ENCODE measurements at regions not wholly inside any gene's neighbourhood (a gene's known extent, or its start where the extent isn't known, plus 50 kb on each side); places are given as distances from the start of the nearest gene placed in this dataset.

DNA sequence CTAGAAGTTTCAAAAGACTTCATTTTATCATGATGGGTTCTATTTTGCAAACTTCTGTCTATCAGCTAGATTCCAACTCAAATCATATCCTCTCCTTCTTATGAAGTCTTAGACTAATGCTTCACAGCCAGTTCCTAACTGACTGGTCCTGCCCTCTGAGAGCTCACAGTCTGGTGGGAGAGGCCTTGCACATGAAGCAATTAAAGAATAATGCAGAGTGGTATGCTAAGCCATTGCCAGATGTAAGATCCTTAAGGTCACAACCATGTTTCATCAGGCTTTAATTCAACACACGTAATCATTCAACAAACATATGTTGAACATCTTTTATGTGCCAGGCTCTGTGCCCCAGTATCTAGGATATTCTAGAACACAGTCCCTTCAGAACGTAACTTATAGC is 125.8 kb upstream of the TMPO start:
- DNase-seq (ENCODE audit: low read depth in 2 of 2), result no peak

DNA sequence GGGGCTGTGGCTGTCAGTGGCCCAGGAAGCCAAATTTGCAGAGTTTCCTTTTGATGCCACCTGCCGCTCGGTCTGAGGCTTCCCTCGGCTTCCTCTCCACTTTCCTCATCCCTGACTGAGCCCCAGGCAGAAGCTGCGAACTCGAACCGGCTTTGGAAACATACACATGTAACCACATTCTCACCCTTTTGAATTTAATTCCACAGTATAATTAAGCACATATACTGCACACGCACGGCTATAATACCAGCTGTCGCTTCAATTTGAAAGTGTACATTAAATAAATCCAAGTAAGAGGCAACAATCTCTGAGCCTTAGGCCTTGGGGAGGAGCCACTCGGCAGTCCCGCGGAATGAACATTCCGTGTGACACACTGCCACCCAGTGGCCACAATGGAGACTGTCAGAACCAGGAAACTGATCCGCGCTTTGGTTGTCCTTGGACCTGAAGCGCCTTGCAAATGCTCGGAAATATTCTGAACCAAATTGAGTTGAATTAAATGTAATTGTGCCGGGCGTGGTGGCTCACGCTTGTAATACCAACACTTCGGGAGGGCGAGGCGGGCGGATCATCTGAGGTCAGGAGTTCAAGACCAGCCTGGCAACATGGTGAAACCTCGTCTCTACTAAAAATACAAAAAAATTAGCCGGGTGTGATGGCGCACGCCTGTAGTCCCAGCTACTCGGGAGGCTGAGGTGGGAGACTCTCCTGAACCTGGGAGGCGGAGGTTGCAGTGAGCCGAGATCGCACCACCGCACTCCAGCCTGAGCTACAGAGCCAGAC is 117.9 kb upstream of the TMPO start:
- peak; percentile 61 to 64 for DNase-seq (ENCODE audit: low read depth in 2 of 2)

DNA sequence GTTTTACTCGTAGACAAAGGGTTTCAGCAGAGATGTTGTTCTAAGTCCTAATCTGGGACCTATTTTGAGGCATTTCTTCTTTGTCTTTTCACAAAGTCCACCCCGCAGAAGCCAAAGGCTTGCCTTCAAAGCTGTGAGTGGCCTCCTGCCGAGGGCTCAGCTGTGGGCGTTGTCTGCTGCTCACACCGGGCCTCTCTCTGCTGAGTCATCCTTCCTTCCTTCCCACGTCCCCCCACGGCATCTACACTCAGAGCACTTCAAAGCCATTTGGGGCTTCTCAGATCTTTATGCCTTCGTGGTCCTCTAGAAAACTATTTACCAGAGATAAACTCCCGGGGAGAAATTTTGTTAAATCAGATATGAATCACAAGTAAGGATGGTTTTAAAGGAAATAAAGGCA is 115.9 kb upstream of the TMPO start:
- DNase-seq (ENCODE audit: low read depth in 2 of 2), result peak; percentile 60 to 61

DNA sequence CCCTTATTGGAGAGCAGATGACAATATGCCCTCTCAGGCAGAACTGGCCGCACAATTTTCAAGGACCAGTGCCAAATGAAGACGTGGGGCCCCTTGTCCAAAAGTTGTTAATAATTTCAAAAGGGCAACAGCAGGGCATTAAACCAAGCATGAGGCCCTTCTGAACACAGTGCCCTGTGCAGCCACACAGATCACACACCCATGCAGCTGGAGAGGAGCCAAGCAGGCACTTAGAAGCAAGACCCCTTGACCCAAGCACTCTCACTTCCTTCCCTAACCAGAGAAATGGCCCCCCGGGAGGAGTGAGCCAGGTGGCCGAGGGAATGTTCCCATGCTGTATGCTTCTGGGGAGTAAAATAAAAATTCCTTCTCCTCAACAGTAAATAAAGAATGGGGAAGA is 114.0 kb upstream of the TMPO start:
- DNase-seq (ENCODE audit: low read depth in 2 of 2), result no peak

DNA sequence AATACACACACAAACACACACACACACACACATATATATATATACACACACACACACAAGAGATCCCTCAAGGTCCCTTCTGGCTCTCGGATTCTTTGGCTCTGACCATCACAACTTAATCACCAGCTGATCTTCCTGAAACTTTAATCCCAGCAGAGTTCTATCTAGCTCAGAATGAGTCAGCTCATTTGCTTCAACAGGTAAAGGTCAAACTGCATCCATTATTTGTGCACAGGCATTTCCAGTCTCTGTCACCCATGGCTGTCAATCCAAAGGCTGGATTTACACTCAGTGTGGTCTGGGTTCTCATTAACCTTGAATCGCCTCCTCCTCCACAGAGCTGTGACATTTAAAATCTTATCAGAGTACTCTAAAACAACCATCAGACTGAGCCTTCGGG is 113.3 kb upstream of the TMPO start:
- DNase-seq (ENCODE audit: low read depth in 2 of 2), result no peak

DNA sequence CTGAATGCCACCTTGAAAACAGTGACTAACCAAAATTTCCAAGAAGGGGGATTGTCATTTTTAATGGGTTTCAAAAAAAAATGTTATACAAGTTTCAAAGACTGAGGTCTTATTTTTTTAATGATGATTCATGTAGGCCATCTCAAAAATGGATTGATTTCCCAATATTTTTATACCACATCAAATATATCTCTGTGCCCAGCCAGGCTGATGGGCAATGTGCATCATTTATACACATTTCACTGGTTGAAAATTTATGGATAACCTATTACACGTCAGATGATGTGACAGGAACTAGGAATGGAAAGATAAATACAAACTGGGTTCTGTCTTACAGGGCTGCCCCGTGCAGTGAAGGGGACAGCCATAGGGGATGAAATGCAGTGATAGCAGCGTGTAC is 112.7 kb upstream of the TMPO start:
- DNase-seq (ENCODE audit: low read depth in 2 of 2), result no peak

DNA sequence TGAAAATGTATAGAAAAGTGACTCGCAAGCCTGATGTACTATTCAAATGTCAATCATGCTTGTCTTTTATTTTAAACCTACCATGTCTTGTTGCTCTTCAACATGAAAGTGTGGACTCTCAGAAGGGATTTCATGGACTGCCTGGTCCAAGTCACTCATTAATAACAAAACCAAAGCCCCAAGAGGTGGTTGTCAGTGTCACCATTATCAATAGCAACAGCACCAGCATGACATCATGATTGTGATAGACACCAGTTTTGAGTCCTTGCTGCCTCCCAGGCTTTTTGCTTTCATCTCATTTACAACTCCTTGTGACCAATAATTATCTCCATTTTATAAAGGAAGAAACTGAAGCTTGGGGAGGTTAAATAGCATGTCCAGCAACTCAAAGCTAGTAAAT is 112.0 kb upstream of the TMPO start:
- no peak for DNase-seq (ENCODE audit: low read depth in 2 of 2)

DNA sequence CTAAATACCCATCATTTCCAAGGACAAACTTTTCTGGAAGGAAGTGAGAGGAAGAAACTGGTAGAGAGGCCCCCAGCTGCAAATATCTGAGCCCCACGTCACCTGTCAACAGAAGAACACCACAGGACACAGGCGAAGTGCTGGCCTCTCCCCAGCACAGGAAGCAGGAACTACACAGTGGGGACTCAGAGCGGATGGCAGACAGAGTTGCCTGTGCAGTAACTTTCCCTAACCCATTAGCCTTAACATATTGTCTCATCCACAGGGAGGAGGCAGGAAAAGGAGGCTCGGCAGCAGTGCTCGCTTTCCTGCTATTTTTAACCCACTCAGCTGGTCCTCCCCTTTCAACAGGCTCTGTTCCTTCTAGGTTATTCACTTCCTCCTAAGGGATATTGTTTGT is 111.5 kb upstream of the TMPO start:
- DNase-seq (ENCODE audit: low read depth in 2 of 2), result no peak

DNA sequence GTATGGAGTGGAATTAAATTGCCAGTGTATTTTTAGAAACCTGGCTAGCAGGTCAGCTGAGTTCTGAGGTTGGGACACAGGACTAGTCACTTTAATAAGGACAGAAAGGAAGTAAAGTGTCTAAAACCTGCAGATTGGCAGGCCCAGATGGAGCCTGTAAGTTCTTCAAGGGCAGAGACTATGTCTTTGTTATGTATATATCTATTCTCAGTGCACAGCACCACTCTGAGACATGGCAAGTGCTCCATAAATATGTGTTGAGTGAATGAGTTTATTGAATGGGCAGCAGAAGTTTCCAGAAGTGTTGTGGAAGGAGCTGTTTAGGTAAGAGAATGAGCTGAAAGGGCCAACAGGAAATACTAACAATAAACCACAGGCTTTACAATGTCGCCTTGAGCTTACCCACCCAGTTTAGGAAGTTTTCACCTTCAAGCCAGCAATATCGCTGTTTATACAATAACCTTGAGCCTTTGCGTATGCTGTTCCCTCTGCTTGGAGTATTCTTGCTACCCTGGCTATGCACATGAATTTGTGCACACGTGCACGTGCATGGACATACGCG is 109.5 kb upstream of the TMPO start:
- DNase-seq (ENCODE audit: low read depth in 2 of 2), result no peak

DNA sequence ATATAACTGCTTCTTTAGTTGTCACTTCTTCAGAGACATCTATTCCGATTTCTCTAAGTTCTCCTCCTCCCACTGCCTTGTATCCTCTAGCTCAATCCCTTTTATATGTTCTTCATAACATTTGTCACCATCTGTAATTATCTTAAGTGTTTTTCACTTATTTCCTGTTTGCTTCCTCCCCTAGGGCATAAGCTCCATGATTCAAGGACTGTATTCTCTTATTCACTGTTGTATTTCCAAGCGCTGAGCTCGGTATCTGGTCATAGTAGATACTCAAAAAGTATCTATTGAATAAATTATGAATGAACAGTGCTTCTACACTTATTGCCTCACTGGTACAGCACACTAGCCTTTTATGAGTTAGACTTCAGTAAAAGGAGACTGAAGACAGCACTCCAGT is 109.0 kb upstream of the TMPO start:
- no peak for DNase-seq (ENCODE audit: low read depth in 2 of 2)

DNA sequence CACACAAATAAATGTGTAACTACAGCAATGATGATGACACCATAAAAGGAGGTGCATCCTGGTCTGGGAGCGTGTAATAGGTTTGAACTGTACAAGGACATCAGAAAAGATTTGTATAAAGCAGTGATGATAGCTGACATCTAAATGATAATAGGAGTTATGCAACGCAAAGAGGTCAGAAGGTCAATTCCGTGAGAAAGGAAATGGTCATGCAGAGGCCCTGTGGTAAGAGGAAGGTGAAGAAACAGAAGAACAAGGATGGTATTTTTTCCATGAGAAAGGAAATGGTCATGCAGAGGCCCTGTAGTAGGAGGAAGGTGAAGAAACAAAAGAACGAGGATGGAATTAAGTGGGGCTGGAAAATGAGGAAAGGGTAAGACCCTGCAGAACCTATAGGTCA is 106.7 kb upstream of the TMPO start:
- no peak for DNase-seq (ENCODE audit: low read depth in 2 of 2)

DNA sequence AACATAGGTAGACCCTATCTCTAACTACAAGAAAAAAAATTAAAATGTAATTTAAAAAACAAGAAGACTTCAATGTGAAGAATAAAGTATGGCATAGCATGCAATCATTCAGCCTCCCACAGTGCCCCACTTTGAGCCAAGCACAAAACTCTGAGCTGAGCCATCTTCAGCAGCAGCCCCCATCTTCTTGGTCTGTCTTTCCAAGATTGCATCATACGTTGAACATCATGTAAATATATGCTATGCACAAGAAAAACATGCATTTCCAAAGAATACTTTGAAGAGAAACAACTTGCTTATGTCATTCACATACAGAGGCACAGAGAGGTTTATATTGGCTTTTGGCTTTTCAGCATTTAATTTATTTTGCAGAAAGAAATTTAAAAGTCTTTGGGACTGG is 105.8 kb upstream of the TMPO start:
- DNase-seq (ENCODE audit: low read depth in 2 of 2), result no peak

DNA sequence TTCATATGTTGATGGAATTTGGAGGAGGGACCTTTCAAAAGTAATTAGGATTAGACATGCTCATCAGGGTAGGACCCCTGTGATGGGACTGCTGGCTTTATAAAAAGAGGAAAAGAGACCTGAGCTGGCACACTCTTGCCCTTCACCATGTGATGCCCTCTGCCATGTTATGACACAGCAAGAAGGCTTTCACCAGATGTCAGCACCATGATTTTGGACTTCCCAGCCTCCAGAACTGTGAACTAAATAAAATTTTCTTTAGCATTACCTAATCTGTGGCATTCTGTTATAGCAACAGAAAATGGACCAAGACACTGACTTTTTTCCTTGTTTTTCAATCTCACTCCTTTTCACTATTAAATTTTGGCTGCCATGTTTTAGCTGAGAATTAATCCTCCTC is 105.0 kb upstream of the TMPO start:
- no peak for DNase-seq (ENCODE audit: low read depth in 2 of 2)

DNA sequence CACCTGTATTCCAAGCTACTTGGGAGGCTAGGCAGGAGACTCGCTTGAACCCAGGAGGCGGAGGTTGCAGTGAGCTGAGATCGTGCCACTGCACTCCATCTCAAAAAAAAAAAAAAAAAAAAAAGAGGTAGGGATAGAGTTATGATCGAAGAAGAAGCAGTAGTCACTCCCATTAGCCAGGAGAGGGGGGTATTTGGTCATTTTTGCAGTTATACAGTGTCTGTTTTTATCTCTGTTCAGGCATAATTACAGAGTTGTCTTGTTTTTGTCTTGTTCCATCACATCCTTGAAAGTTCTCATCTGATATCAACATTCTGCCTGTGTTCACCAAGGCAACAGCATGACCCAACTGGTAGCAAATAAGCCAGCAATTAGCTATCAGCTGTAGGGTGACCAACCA is 98.5 kb upstream of the TMPO start:
- DNase-seq (ENCODE audit: low read depth in 2 of 2), result no peak

DNA sequence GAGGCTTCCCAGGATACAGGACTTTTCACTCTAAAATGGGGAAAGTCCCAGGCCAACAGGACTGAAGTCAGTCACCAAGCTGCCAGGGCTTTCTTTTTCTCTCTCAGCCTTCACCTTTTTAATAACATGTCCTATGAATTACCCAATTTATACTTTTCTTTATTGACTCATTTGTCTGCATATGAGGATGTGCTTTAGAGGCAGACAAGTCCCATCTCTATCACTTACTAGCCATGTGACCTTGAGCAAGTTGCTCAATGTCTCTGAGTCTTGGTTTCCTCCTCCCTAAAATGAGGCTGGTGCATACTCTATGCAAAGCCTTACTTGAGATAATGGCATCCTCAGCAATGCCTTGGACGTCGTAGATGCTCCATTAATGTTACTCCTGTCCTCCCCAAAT is 98.1 kb upstream of the TMPO start:
- DNase-seq (ENCODE audit: low read depth in 2 of 2), result no peak

DNA sequence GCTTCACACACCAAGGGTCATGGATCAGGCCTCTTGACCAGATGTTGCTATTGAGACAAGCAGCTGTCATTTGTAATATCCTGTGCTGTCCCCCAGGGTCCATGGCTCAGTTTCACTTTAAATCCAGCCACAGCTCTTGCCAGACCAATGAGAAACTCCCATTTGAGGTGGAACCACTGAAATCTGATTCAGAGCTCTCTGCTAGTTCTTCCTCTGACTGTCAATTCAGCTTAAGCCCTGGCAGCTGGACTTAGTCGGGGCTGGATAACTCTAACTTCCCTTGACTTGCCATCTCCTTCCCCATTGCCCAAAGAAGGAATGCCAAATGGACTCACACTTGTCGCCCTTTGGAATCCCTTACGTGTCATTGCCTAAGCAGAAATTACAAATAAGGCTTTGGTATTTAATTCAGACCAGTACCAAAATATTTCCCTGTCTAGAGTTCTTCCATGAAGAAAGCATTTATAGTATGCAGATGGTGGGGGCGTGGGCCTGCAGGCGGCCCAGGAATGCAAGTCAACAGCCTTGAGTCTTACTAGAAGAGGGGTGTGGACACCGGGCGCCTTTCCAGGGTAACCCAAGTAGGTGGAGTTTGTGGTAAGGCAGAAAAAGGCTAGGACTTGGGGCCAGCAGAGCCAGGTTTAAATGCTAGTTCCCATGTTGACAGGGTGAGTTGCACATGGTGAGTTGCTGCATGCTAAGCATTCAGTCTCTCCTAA is 96.9 kb upstream of the TMPO start:
- DNase-seq (ENCODE audit: low read depth in 2 of 2), result no peak

DNA sequence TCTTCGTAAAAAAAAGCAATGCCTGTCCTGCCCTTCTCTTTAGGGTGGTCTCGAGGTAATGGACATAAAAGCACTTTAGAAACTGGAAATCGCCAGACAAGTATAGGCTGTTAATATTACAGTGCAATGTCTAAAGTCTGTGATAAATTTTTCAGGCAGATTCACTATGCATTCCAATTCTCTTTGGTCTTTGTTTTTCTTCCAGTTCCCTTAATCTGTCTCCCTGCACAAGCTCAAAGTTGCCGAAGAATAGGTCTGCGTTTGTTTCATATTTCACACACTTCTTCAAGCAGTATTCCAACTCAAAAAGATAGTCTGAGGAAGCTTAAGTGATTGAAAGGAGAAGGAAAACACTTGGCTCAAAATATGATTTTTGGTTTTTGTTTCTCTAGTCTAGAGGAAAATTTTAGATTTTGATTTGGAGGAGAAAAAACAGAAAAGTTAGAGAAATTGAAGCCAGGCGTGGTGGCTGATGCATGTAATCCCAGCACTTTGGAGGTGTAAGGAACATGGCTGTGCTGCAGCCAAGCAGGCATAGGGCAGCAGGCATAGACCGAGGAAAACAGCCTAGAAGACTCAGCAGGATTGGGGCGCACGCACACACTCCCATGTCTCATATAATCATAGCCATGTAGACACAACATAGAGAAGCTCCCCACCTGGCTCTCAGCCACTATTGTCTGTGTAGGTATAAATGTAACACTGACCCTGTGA is 96.2 kb upstream of the TMPO start:
- no peak for DNase-seq (ENCODE audit: low read depth in 2 of 2)

DNA sequence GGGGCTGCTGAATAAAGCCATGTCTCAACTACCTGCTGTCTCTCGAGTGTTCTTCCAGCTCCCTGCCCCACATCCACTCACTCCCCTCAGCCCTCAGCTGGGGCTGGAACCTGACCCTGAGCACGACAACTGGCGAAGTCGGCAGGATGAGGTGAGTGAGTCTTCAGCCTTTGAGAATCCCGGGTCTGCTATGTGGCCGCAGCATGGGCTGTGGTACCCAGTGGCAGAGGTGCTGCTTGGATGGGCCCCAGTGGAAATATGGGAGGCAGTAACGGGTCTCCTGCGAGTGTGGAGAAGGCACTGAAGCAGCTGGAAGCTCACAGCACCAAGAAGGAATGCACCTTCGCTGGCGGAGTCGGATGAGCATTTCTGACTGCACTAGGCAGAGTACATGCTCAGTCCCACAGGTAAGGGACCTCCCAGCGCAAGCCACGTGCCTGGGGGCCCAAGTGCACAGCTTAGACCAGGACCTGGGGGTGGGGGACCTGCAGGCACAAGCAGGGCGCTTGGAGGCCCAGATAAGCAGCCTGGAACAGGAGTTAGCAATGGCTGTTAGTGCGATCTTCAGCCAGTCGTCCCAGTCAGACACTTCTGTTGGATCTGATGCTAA is 95.5 kb upstream of the TMPO start:
- DNase-seq (ENCODE audit: low read depth in 2 of 2), result no peak

DNA sequence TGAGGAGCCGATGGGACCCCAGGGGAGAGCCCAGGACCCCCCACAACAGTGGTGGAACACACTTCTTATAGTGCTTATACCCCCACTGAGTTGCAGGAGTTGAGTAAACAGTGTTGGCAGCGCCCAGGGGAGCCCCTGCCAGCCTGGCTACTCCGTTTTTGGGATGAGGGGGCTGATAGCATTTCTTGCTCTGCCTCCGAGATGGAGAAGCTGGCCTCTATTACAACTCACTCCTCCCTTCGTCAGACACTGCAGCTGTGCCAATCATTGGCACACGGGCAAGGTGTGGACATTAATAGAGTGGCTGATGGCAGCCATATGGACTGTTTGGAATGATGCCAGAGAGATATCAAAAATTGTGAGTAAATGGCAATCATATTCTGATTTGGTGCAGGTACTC is 94.9 kb upstream of the TMPO start:
- no peak for DNase-seq (ENCODE audit: low read depth in 2 of 2)

DNA sequence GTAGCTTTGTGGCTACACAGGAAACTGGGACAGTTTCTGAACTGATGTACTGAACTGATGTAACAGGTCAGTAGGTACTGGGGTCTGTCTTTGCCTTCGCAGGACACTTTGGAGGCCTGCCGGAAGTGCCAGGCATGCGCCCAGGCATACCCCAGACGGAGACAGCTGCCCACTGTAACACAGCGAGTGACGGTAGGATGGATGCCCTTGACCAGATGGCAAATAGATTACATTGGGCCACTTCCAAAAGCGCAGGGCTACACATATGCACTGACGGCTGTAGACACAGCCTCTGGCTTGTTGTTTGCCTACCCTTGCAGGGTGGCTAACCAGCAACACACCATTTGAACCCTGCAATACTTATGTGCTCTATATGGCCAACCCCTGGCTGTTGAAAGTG is 94.1 kb upstream of the TMPO start:
- DNase-seq (ENCODE audit: low read depth in 2 of 2), result no peak

DNA sequence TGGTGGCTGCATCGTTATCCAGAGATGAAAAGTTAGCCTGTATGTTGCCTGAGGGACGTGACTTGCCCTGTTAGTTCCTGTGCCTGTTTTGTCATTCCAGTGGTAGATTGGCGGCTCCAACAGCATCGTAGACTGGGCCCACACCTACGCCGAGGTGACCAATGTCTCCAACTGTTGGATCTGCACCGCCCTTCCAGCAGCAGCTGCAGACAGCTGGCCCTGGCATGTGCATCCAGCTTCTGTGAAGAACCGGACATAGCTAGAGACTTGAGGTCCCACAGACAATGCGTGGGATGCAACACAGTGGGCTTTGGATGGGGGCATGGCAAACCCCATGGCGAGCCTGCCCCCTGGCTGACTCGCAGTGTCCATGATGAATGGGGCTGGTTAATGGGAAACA is 93.0 kb upstream of the TMPO start:
- no peak for DNase-seq (ENCODE audit: low read depth in 2 of 2)

DNA sequence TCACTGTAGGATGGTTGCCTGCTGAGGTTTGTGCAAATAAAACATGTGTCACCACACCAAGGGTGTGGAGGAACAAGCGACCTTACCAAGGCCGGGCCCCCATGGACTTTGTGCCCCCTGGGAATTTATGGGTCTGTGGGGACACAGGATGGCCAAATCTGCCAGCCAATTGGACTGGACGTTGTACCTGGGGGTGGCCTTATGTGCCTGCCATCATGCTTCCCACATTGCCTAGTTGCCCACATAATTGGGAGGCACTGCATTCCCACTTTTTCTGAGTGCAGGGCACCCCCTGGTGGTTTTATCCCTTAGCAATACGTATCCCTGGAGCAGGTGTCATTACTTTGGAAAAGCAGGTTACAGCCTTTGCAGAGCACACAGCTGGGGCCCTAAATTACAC is 92.6 kb upstream of the TMPO start:
- DNase-seq (ENCODE audit: low read depth in 2 of 2), result no peak
